ENCODE measurements at regions not wholly inside any gene's neighbourhood (a gene's known extent, or its start where the extent isn't known, plus 50 kb on each side); places are given as distances from the start of the nearest gene placed in this dataset.

- Histone ChIP-seq H3K4me2 (ENCODE audit: insufficient read depth in 1 of 2, low read depth in 2 of 2, low read length in 2 of 2) (no peak overlapping the region), H3K4me1 (replicated peaks in 1 of 4; ENCODE audit: control insufficient read depth in 3 of 4, insufficient read depth in 4 of 4, low read length in 3 of 4) (peaks cover 0 to 3% (median 0%) of the 10 kb centered on the region in 4 experiments; a peak in 1 of 7 replicates), H2BK20ac (ENCODE audit: low read length) (no peak overlapping the region), H3K4me3 (ENCODE audit: extremely low read depth in 1 of 4, insufficient read depth in 2 of 4, low read depth in 3 of 4, low read length in 4 of 4) (no peak overlapping the region), H2AFZ (ENCODE audit: low read length) (no peak overlapping the region), H3K14ac (ENCODE audit: insufficient read length) (no peak overlapping the region), H3K36me3 (ENCODE audit: control insufficient read depth in 2 of 4, insufficient read depth in 4 of 4, low read length in 3 of 4) (no peaks in the 10 kb centered on the region), H3K27ac (ENCODE audit: low read depth, low read length) (no peak overlapping the region), H2BK12ac (ENCODE audit: low read depth, low read length) (no peak overlapping the region), H4K8ac (ENCODE audit: extremely low read depth, insufficient read depth, low read length) (no peak overlapping the region), H2BK120ac (replicated peaks; ENCODE audit: low read depth, low read length) (no peak overlapping the region), H4K91ac (replicated peaks; ENCODE audit: insufficient read length, low read length) (no peak overlapping the region), H3K18ac (ENCODE audit: extremely low read depth, low read length) (no peak overlapping the region), H4K20me1 (replicated peaks in 1 of 2; ENCODE audit: control insufficient read depth in 1 of 2, insufficient read depth in 2 of 2, low read length in 2 of 2) (no peaks in the 10 kb centered on the region), H3K9me3 (ENCODE audit: insufficient read depth in 2 of 2, low read depth in 1 of 2, low read length in 1 of 2) (peaks cover 0 to 4% of the 10 kb centered on the region in 2 experiments; a peak in 2 of 4 replicates), H3K4ac (replicated peaks; ENCODE audit: insufficient read length, low read depth, low read length) (no peak overlapping the region), H3K79me2 (ENCODE audit: control insufficient read depth in 1 of 2, insufficient read depth in 2 of 2, low read length in 2 of 2) (no peaks in the 10 kb centered on the region), H4K5ac (ENCODE audit: insufficient read length, low read depth, low read length) (no peak overlapping the region), H3K56ac (replicated peaks; ENCODE audit: insufficient read length, low read depth, low read length) (no peak overlapping the region), H2BK5ac (ENCODE audit: low read depth, low read length) (no peak overlapping the region), H3K9ac (replicated peaks in 1 of 4; ENCODE audit: extremely low read depth in 1 of 4, low read depth in 3 of 4, low read length in 3 of 4) (no peak overlapping the region), H3K79me1 (ENCODE audit: low read depth, low read length) (no peaks in the 10 kb centered on the region), H2BK15ac (ENCODE audit: low read length) (no peak overlapping the region), H3K23ac (ENCODE audit: insufficient read length) (no peak overlapping the region), H2AK5ac (ENCODE audit: low read depth, low read length) (no peak overlapping the region), H3K23me2 (ENCODE audit: low read depth, low read length) (no peaks in the 10 kb centered on the region), H3K27me3 (replicated peaks in 1 of 4; ENCODE audit: control insufficient read depth in 3 of 4, extremely low read depth in 1 of 4, insufficient read depth in 3 of 4, low read length in 3 of 4) (no peaks in the 10 kb centered on the region)
- 96% methylated on average over 5 of the region's 5 CpGs; no CpG with 5 or more reads in 1 of the 2 experiments for WGBS, 2 experiments (ENCODE audit: extremely low coverage in 1 of 2, insufficient coverage in 1 of 2, insufficient read length in 1 of 2, insufficient replicate concordance in 2 of 2, low coverage in 1 of 2, low lambda C conversion rate in 2 of 2, missing lambda C conversion rate in 1 of 2)
- ChIA-PET POLR2A (ENCODE audit: partially characterized antibody) (interaction anchor here (0.8 kb wide), 1 partner anchor 15 kb away, joined by 3 read pairs; no protein-coding TSS in a partner anchor), CTCF (ENCODE audit: partially characterized antibody) (interaction anchor here (0.6 to 0.9 kb wide), 5 partner anchors 13 to 529 kb away, joined by 3 to 4 read pairs (median 3); no protein-coding TSS in a partner anchor)
- TF ChIP-seq CTCF (IDR thresholded peaks at IDR 0.05; ENCODE audit: control extremely low read depth in 1 of 3, insufficient read depth in 1 of 3, low read depth in 1 of 3, low read length in 3 of 3) (no peak), ZNF274 (IDR thresholded peaks at IDR 0.05; ENCODE audit: borderline replicate concordance, extremely low read depth, low read length) (no peak), SP2 (IDR thresholded peaks at IDR 0.05; ENCODE audit: low read length) (no peak), EP300 (IDR thresholded peaks at IDR 0.05; ENCODE audit: borderline replicate concordance in 1 of 2, low read depth in 2 of 2, low read length in 2 of 2) (no peak), JUND (IDR thresholded peaks at IDR 0.05; ENCODE audit: low read length) (no peak), POLR2A (IDR thresholded peaks at IDR 0.05; ENCODE audit: control extremely low read depth in 1 of 2, low read depth in 2 of 2, low read length in 2 of 2) (no peak), TAF7 (optimal IDR thresholded peaks at IDR 0.05; ENCODE audit: borderline replicate concordance, low read depth, low read length) (no peak), ATF3 (IDR thresholded peaks at IDR 0.05; ENCODE audit: insufficient read depth, low read depth, low read length) (no peak), SAP30 (IDR thresholded peaks at IDR 0.05; ENCODE audit: insufficient read depth, insufficient replicate concordance, low read length) (no peak), NANOG (IDR thresholded peaks at IDR 0.05; ENCODE audit: insufficient read depth, low read depth, low read length, poor library complexity, severe bottlenecking) (no peak)
- DNase-seq (ENCODE audit: low read depth in 1 of 2, low spot score in 2 of 2) = no peak
- FAIRE-seq = no peak
Observed at GRCh38 chr2:234864506-234864905, 87.3 kb upstream of the SH3BP4 start.
